GM18508 (cell line): ENCODE measurements at regions not wholly inside any gene's neighbourhood (a gene's known extent, or its start where the extent isn't known, plus 50 kb on each side); places are given as distances from the start of the nearest gene placed in this dataset.

Source experiments
- ATAC-seq: cut with Tn5 transposase; IDR thresholded peaks from one replicate; pipeline ENCODE4 v1.9.1; 2021; ENCODE audit warnings: moderate number of reproducible peaks; ENCODE audit not compliant: insufficient read depth, unreplicated experiment

- no peak for ATAC-seq
These were observed 205.4 kb downstream of the SNX18 start for GRCh38 chr5:54722846-54723433.

- ATAC-seq: no peak
These were observed 204.5 kb downstream of the SNX18 start for GRCh38 chr5:54721951-54722654.

- ATAC-seq: no peak
These were observed 203.6 kb downstream of the SNX18 start for GRCh38 chr5:54721116-54721515.

DNA sequence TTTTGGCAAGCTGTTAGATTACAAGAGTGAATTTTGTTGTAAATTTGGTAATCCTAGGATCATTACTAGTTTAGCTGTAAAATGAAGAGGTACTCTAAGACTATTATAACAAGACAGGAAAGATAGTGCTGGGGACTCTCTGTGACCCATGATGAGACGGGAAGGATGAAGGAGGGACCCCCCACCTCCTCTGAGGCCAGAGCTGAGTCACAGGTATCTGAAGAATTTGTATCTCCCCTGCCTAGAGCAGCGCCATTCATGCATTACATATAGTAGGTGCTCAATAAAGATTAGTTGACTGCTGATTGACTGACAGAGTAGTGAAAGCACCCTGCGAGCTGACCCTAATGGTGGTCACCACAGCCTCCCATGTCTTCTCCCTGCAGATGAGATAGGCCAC is 202.8 kb downstream of the SNX18 start:
- no peak for ATAC-seq

DNA sequence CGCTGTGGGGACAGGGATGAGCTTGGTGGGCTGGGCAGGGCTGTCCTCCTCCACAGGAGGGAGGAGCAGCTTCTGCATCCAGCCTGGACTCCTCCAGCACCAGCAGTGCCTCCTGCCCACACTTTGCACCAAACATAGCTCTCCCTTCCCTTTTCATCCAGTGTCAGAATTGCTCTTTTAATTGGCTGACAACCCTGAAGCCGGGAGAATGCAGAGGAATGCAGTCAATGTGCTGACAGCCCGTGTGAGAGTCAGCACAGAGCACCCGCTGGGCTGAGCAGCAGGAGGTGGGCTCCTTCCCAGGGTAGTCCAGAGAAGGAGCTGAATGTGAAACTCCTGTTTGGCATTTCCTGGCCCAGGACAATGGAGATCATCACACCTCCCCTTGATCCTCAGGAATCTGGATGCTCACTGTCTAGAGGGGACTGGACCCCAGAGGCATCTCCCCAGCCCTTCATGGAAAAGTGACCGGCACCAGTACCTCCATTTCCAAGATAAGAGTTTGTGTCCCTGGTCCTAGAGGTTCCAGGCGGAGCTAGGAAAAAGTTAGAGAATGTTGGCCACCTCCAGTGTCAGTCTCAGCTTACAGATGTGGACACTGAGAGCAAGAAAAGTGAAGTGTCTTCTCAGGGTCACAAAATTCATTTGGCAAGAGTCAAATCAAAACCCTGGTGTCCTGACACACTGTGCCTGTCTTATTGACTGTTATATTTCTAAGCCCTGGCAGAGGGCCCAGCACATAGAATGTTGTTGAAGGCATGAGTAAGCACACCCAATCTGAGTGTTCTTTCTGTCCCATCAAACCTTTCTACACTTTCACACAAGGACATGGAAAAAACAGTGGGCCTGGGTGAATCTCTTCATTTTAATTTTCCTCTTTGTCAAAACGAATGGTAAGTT is 202.1 kb downstream of the SNX18 start:
- ATAC-seq: no peak

DNA sequence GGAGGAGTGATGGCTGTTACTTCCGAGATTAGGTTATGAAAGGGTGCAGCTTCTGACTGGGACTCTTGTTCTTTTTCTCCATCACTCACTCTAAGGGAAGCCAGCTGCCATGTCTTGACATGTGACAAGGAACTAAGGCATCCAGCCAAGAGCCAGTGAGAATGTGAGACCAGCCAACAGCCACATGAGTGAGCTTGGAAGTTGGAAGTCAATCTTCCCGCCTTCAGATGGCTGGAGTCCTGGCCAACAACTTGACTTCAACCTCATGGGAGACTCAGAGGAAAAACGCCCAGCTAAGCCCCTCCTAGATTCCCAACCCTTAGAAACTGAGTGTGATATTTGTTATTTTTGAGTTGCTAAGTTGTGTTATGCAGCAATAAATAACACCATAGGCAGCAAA is 201.1 kb downstream of the SNX18 start:
- no peak for ATAC-seq

DNA sequence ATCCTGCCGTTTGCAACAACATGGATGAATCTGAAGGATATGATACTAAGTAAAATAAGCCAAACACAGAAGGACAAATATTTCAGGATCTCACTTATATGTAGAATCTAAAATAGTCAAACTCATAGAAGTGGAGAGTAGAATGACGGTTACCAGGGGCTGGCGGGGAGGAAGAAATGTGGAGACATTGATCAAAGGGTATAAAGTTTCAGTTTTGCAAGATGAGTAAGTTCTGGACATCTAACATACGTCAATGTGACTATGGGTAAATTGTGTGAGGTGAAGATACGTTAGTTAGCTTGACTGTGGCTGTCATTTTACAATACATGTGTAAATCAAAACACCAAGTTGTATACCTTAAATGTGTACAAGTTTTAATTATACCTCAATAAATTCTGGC is 200.3 kb downstream of the SNX18 start:
- no peak for ATAC-seq

DNA sequence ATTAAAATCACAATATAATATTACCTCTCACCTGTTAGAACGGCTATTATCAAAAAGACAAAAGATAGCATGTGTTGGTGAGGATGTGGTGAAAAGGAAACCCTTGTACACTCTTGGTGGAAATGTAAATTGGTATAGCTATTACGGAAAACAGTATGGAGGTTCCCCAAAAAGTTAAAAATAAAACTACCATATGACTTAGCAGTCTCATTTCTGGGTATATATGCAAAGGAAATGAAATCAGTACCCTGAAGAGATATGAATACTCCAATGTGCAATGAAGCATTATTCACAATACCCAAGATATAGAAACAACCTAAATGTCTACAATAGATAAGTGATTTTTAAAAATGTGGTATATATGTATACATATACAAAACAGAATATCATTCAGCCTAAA is 199.9 kb downstream of the SNX18 start:
- no peak for ATAC-seq

- ATAC-seq: no peak
These were observed 196.5 kb downstream of the SNX18 start for GRCh38 chr5:54713923-54714581.

- no peak for ATAC-seq
These were observed 191.5 kb downstream of the SNX18 start for GRCh38 chr5:54709096-54709495.

GRCh38 chr5:54707841-54708240 is 190.3 kb downstream of the SNX18 start:
- no peak for ATAC-seq

DNA sequence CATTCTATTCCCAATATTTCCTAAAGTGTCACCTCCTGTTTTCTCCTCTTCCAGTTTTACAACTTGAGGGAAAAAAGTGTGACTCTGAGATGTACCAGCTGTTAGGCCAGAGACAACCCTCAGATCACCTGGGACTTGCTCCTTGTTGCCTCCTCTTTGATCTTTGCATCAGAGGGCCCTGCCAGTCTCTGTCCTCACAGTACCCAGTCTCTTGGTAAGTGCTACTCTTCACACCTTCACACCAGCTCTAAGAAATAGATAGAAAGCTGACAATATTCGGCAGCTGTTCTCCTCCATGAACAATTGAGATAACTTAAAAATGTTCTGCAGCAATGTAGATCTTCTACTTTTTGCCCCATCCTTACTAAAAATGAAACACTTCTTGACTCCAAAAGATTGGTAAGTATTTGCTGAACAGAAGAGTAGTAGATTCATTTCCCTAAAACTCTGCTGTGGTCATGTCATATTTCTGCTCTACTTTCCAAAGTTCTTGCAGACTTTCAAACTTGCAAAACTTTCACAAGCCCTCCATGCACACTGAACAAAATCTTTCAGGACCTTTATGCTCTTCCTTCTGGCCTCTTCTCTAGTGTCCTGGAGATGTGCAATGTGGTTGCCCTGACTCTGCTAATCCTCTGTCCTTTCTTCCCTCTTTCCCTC is 188.6 kb downstream of the SNX18 start:
- ATAC-seq: no peak

GRCh38 chr5:54704825-54705224 is 187.3 kb downstream of the SNX18 start:
- no peak for ATAC-seq

GRCh38 chr5:54704333-54704732 is 186.8 kb downstream of the SNX18 start:
- no peak for ATAC-seq

GRCh38 chr5:54703565-54704255 is 186.2 kb downstream of the SNX18 start:
- ATAC-seq: no peak

- ATAC-seq: no peak
These were observed 185.6 kb downstream of the SNX18 start for GRCh38 chr5:54703133-54703532.

DNA sequence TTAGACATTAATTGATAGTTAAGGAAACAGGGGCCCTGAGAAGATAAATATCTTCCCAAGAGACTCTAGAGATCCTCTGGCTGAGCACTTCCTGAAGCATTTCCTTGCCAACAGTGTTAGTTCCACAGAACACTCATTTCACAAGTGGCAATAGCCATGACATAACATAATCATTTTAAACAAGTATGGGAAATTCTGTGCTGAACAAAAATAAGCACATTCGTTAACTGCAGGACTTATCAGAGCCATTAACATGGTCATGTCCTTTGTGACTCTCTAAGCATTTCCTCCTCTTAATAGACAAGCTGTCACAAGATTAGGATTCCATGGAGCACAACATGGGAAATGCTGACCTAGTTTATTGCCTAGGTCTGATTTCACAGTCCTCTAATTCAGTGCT is 184.9 kb downstream of the SNX18 start:
- ATAC-seq: no peak

GRCh38 chr5:54700986-54701578 is 183.5 kb downstream of the SNX18 start:
- ATAC-seq: no peak

DNA sequence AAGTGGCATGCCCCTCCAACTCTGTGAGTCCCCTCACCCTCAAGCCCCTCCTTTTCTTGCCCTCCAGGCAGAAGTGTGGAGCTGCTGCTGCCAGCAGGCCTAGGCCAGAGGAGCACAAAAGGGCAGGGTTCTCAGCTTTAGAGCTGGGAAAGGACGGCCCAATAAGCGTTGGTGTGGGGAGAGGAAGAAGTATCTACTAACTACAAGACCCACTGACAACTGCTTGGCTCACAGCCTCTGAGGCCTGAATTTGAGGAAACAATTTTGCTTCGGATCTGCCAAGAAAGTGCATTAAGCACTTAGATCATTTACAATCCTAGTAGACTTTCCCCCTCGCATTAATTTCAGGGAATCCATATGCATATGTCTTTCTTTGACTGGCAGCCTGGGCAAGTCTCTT is 179.4 kb downstream of the SNX18 start:
- ATAC-seq: no peak
